ENCODE measurements at regions not wholly inside any gene's neighbourhood (a gene's known extent, or its start where the extent isn't known, plus 50 kb on each side); places are given as distances from the start of the nearest gene placed in this dataset.

GRCh38 chr20:11437611-11438380 is 479.9 kb upstream of the BTBD3 start:
- TF ChIP-seq EZH2 (IDR thresholded peaks at IDR 0.05; ENCODE audit: low read depth) (no peak), CTCF (conservative IDR thresholded peaks at IDR 0.05) (no peak)
